K562 (cell line): ENCODE measurements at regions not wholly inside any gene's neighbourhood (a gene's known extent, or its start where the extent isn't known, plus 50 kb on each side); places are given as distances from the start of the nearest gene placed in this dataset.

ENCODE experiments used
- ATAC-seq: fragments of 200-7000 bp; cut with Tn5 transposase; 3 replicates; pipeline ENCODE4 v1.9.1; 2020; ENCODE audit warnings: moderate library complexity
- BruUV-seq: library from RNA; stranded (reverse); fragments of 400-500 nt; replicated peaks from 2 replicates; lab custom pipeline; 2021; lab: Mats Ljungman, UMichigan
- CTCF ChIA-PET: fragments of 300-600 bp; formaldehyde crosslinking; extraction: SDS; loops from one replicate; lab custom pipeline; 2021; ENCODE audit warnings: low intra/inter-chr PET ratio; lab: Yijun Ruan, JAX
- POLR2A ChIA-PET: fragments of 300-600, 350-650 bp; sonication (Branson Sonifier 250); formaldehyde crosslinking; extraction: SDS; loops from one replicate; lab custom pipeline; 2021; ENCODE audit warnings: antibody characterized with exemption, inconsistent platforms; lab: Yijun Ruan, JAX
- DNase-seq, 4 experiments: peaks; one replicate each; pipeline versions ENCODE4 v3.0.0 to v3.0.0-alpha.2; 2011 to 2018; ENCODE audit warnings: low spot score in 3 of 4, mixed read lengths in 3 of 4; ENCODE audit errors: extremely low read depth in 1 of 4
- FAIRE-seq: peaks from 2 replicates; lab custom pipeline; 2011; peaks lifted over from hg19 to GRCh38; lab: Jason Lieb, UNC
- H2AFZ ChIP-seq: 2 replicates; pipeline ENCODE4 v1.6.0; 2011; ENCODE audit warnings: low read depth, low read length, control low read depth, inconsistent platforms
- H3K27ac ChIP-seq: fragments of 200-600 bp; 3 replicates; pipeline ENCODE4 v1.8.0; 2011; ENCODE audit warnings: low read depth, mild to moderate bottlenecking, control low read depth, inconsistent platforms, low read length, moderate library complexity, mixed read lengths; ENCODE audit errors: extremely low read depth
- H3K27me3 ChIP-seq, 2 experiments: fragments of 300-600 bp in 1 of 2; 2 replicates in 1 of 2; 3 replicates in 1 of 2; pipeline versions ENCODE4 v1.6.0 to v1.8.0; 2011; ENCODE audit warnings: inconsistent platforms in 2 of 2, low read length in 2 of 2, mild to moderate bottlenecking in 1 of 2, mixed read lengths in 1 of 2, moderate library complexity in 1 of 2; ENCODE audit not compliant: control insufficient read depth in 2 of 2, insufficient read depth in 2 of 2
- H3K36me3 ChIP-seq: fragments of 300-600 bp; 3 replicates; pipeline ENCODE4 v1.8.0; 2011; ENCODE audit warnings: mild to moderate bottlenecking, low read length, inconsistent platforms; ENCODE audit not compliant: control insufficient read depth, insufficient read depth
- H3K4me1 ChIP-seq, 2 experiments: fragments of 200-600 bp in 1 of 2; replicated peaks in 1 of 2; 2 replicates in 1 of 2; 3 replicates in 1 of 2; pipeline versions ENCODE4 v1.5.1 to v1.8.0; 2011; ENCODE audit warnings: inconsistent platforms in 2 of 2, low read length in 2 of 2, mild to moderate bottlenecking in 1 of 2, mixed read lengths in 1 of 2, moderate library complexity in 1 of 2; ENCODE audit not compliant: control insufficient read depth in 2 of 2, insufficient read depth in 2 of 2
- H3K4me2 ChIP-seq: 2 replicates; pipeline ENCODE4 v1.6.1; 2011; ENCODE audit warnings: low read length, control low read depth, inconsistent platforms, mixed read lengths; ENCODE audit not compliant: insufficient read depth
- H3K4me3 ChIP-seq: fragments of 200-600 bp; sonication (generic), shearing (Covaris generic); 2 replicates; pipeline ENCODE4 v1.5.1; 2016; ENCODE audit warnings: control low read depth, inconsistent platforms
- H3K79me2 ChIP-seq: fragments of 200-600 bp; 3 replicates; pipeline ENCODE4 v1.8.0; 2011; ENCODE audit warnings: low read length, inconsistent platforms; ENCODE audit not compliant: control insufficient read depth, insufficient read depth
- H3K9ac ChIP-seq, 2 experiments: 2 replicates each; pipeline versions ENCODE4 v1.6.0 to v1.6.1; 2011; ENCODE audit warnings: low read depth in 2 of 2, low read length in 2 of 2, control low read depth in 1 of 2, inconsistent platforms in 1 of 2, mild to moderate bottlenecking in 1 of 2, mixed read lengths in 1 of 2; ENCODE audit not compliant: insufficient read depth in 1 of 2
- H3K9me1 ChIP-seq: one replicate; pipeline ENCODE4 v1.6.0; 2011; ENCODE audit warnings: inconsistent platforms, mild to moderate bottlenecking, low read length, moderate library complexity; ENCODE audit not compliant: control insufficient read depth, insufficient read depth
- H3K9me3 ChIP-seq: replicated peaks from 2 replicates; pipeline ENCODE4 v1.5.1; 2011; ENCODE audit warnings: low read depth, low read length, inconsistent platforms; ENCODE audit not compliant: control insufficient read depth, insufficient read depth
- H4K20me1 ChIP-seq: replicated peaks from 2 replicates; pipeline ENCODE4 v1.6.1; 2011; ENCODE audit warnings: low read length, inconsistent platforms, mixed read lengths; ENCODE audit not compliant: control insufficient read depth, insufficient read depth
- CEBPG ChIP-seq, 3 experiments: fragments of 200-800 bp in 1 of 3; sonication (Bioruptor generic) in 1 of 3; sonication (generic) in 1 of 3; formaldehyde crosslinking in 1 of 3; IDR thresholded peaks in 2 of 3; conservative IDR thresholded peaks in 1 of 3; 2 replicates each; pipeline versions ENCODE4 v1.6.1 to v1.8.0; 2016 to 2022; ENCODE audit warnings: missing compliant biosample characterization in 2 of 3, missing genetic modification characterization in 2 of 3, mild to moderate bottlenecking in 1 of 3, missing genetic modification reagents in 1 of 3
- CTCFL ChIP-seq: IDR thresholded peaks from 2 replicates; pipeline ENCODE4 v1.6.1; 2011; ENCODE audit warnings: borderline replicate concordance, low read depth, mild to moderate bottlenecking, moderate library complexity, low read length; ENCODE audit not compliant: insufficient read depth, poor library complexity, severe bottlenecking
- ELK1 ChIP-seq: sonication (generic); formaldehyde crosslinking; IDR thresholded peaks from 2 replicates; pipeline ENCODE4 v1.8.1; 2022; ENCODE audit warnings: missing genetic modification reagents
- EP400 ChIP-seq: fragments of 450-650 bp; IDR thresholded peaks from 2 replicates; pipeline ENCODE4 v1.6.1; 2017; ENCODE audit warnings: antibody characterized with exemption, mild to moderate bottlenecking, moderate library complexity
- FOSL1 ChIP-seq: fragments of 200-800 bp; sonication (Bioruptor generic); conservative IDR thresholded peaks from 2 replicates; pipeline ENCODE4 v1.6.1; 2016; ENCODE audit warnings: missing genetic modification characterization, missing compliant biosample characterization
- NRF1 ChIP-seq, 2 experiments: fragments of 450-650 bp; IDR thresholded peaks in 1 of 2; conservative IDR thresholded peaks in 1 of 2; 2 replicates each; pipeline ENCODE4 v1.6.1; 2014; ENCODE audit warnings: mild to moderate bottlenecking in 2 of 2
- PHTF2 ChIP-seq: fragments of 250-450 bp; sonication (Bioruptor Pico); IDR thresholded peaks from 2 replicates; pipeline ENCODE4 v1.5.0; 2021; ENCODE audit warnings: mild to moderate bottlenecking
- POLR2AphosphoS2 ChIP-seq: IDR thresholded peaks from 2 replicates; pipeline ENCODE4 v1.6.1; 2012; ENCODE audit warnings: low read length, improper control_type of control experiment
- PPARD ChIP-seq: fragments of 250-450 bp; sonication (Bioruptor Pico); IDR thresholded peaks from 2 replicates; pipeline ENCODE4 v1.8.0; 2022; ENCODE audit warnings: inconsistent platforms, mild to moderate bottlenecking, moderate library complexity
- PRPF4 ChIP-seq: fragments of 200-400 bp; formaldehyde crosslinking; IDR thresholded peaks from one replicate; pipeline ENCODE4 v1.6.1; 2017; ENCODE audit warnings: low read length, low read depth, mild to moderate bottlenecking; ENCODE audit not compliant: insufficient read depth, poor library complexity, severe bottlenecking
- SIX5 ChIP-seq, 2 experiments: IDR thresholded peaks; 2 replicates each; pipeline ENCODE4 v1.6.1; 2011; ENCODE audit warnings: low read length in 2 of 2, borderline replicate concordance in 1 of 2, low read depth in 1 of 2, mild to moderate bottlenecking in 1 of 2, moderate library complexity in 1 of 2; ENCODE audit not compliant: insufficient read depth in 1 of 2
- THRA ChIP-seq: fragments of 450-650 bp; IDR thresholded peaks from 2 replicates; pipeline ENCODE4 v1.6.1; 2017; ENCODE audit warnings: mild to moderate bottlenecking, moderate library complexity
- ZBTB34 ChIP-seq: fragments of 250-450 bp; sonication (Bioruptor Pico); IDR thresholded peaks from 2 replicates; pipeline ENCODE4 v1.8.0; 2021; ENCODE audit warnings: mild to moderate bottlenecking, moderate library complexity
- ZNF253 ChIP-seq: fragments of 250-450 bp; sonication (Bioruptor Pico); conservative IDR thresholded peaks from 2 replicates; pipeline ENCODE4 v1.6.1; 2021; ENCODE audit warnings: mild to moderate bottlenecking
- ZNF311 ChIP-seq: fragments of 250-450 bp; sonication (Bioruptor Pico); IDR thresholded peaks from 2 replicates; pipeline ENCODE4 v1.4.0; 2020; ENCODE audit warnings: mild to moderate bottlenecking, moderate library complexity
- ZNF707 ChIP-seq: fragments of 250-450 bp; sonication (Bioruptor Pico); conservative IDR thresholded peaks from 2 replicates; pipeline ENCODE4 v1.8.0; 2022; ENCODE audit warnings: inconsistent platforms, mild to moderate bottlenecking, moderate library complexity
- WGBS: fragments of 100-300 bp; shearing (Covaris generic); methylation state at CpG from one replicate; pipeline ENCODE4 v1.1.6; 2016; ENCODE audit warnings: low coverage, mixed read lengths; ENCODE audit not compliant: insufficient coverage; ENCODE audit errors: missing lambda C conversion rate; 5-methylcytosine and 5-hydroxymethylcytosine counted together
- in situ Hi-C: fragments of 300-500 bp; cut with MboI; formaldehyde crosslinking; loops from 4 replicates; pipeline ENCODE4 v1.15.0; 2018; ENCODE audit warnings: inconsistent platforms, mixed read lengths
- intact Hi-C: fragments of 100-400 bp; cut with micrococcal nuclease; formaldehyde crosslinking; loops from 2 replicates; pipeline ENCODE4 v1.14.2; 2022

- in situ Hi-C loops (no loop called here), intact Hi-C loops (no loop called here)
- 9% methylated on average over 2 of the region's 2 CpGs for WGBS
- ChIA-PET POLR2A (no interaction called here), CTCF (no interaction called here)
- Histone ChIP-seq H3K4me3 (no peak overlapping the region), H3K4me1 (no peaks in the 10 kb centered on the region), H4K20me1 (no peaks in the 10 kb centered on the region), H3K4me2 (no peak overlapping the region), H3K27me3 (no peaks in the 10 kb centered on the region), H3K9me3 (no peaks in the 10 kb centered on the region), H3K9me1 (no peaks in the 10 kb centered on the region), H3K9ac (no peak overlapping the region), H3K79me2 (no peaks in the 10 kb centered on the region), H3K27ac (no peak overlapping the region), H3K36me3 (no peaks in the 10 kb centered on the region), H2AFZ (no peak overlapping the region)
- FAIRE-seq, result no peak
- no peak for ATAC-seq
- BruUV-seq, result no TSS peak
- DNase-seq, result no peak
- no peak for TF ChIP-seq FOSL1 (tag)
- no peak for TF ChIP-seq CEBPG (CRISPR knock-in tag; IDR thresholded peaks at IDR 0.05)
- no peak for TF ChIP-seq CEBPG (tag; conservative IDR thresholded peaks at IDR 0.05 in 1 of 2, IDR thresholded peaks at IDR 0.05 in 1 of 2)
- no peak for TF ChIP-seq ZNF253 (CRISPR knock-in tag)
- no peak for TF ChIP-seq SIX5 (IDR thresholded peaks at IDR 0.05; ENCODE audit: borderline replicate concordance in 1 of 2, insufficient read depth in 1 of 2, low read depth in 1 of 2, low read length in 2 of 2)
- no peak for TF ChIP-seq ZNF311 (CRISPR knock-in tag)
- TF ChIP-seq THRA, result no peak
- no peak for TF ChIP-seq ZBTB34 (CRISPR knock-in tag)
- TF ChIP-seq POLR2AphosphoS2, result no peak
- no peak for TF ChIP-seq PHTF2
- TF ChIP-seq PRPF4, result no peak
- no peak for TF ChIP-seq ELK1
- TF ChIP-seq PPARD (CRISPR knock-in tag), result no peak
- no peak for TF ChIP-seq CTCFL
- no peak for TF ChIP-seq NRF1 (conservative IDR thresholded peaks at IDR 0.05 in 1 of 2, IDR thresholded peaks at IDR 0.05 in 1 of 2)
- no peak for TF ChIP-seq EP400
- TF ChIP-seq ZNF707 (CRISPR knock-in tag), result no peak
Observed at GRCh38 chr13:81425286-81425685, 1084.4 kb upstream of the SPRY2 start.
